BLaER1 treated with 17β-estradiol and CSF1 and Interleukin-3, amounts not matched to agents 10 nM and 100 nM (cell line): ENCODE measurements at regions not wholly inside any gene's neighbourhood (a gene's known extent, or its start where the extent isn't known, plus 50 kb on each side); places are given as distances from the start of the nearest gene placed in this dataset.
A peak's percentile ranks its signal among the peaks of the same experiment; 100 is the strongest.

Experiments used
- H3K27ac ChIP-seq, 11 experiments: shearing (Covaris generic); formaldehyde crosslinking; 2 replicates each; pipeline ENCODE4 v1.8.1; 2022
- H3K27me3 ChIP-seq, 11 experiments: shearing (Covaris generic); formaldehyde crosslinking; 2 replicates each; pipeline ENCODE4 v1.8.1; 2022
- H3K36me3 ChIP-seq, 11 experiments: shearing (Covaris generic); formaldehyde crosslinking; 2 replicates each; pipeline ENCODE4 v1.8.1; 2022
- H3K4me1 ChIP-seq, 10 experiments: shearing (Covaris generic); formaldehyde crosslinking; 2 replicates each; pipeline ENCODE4 v1.8.1; 2022
- H3K4me2 ChIP-seq, 11 experiments: shearing (Covaris generic); formaldehyde crosslinking; 2 replicates each; pipeline ENCODE4 v1.8.1; 2022
- H3K4me3 ChIP-seq, 10 experiments: shearing (Covaris generic); formaldehyde crosslinking; 2 replicates each; pipeline ENCODE4 v1.8.1; 2022
- H3K9ac ChIP-seq, 11 experiments: shearing (Covaris generic); formaldehyde crosslinking; 2 replicates each; pipeline ENCODE4 v1.8.1; 2022
- H3K9me3 ChIP-seq, 11 experiments: shearing (Covaris generic); formaldehyde crosslinking; replicated peaks in 1 of 11; 2 replicates each; pipeline ENCODE4 v1.8.1; 2022
- H4K20me1 ChIP-seq, 11 experiments: shearing (Covaris generic); formaldehyde crosslinking; 2 replicates each; pipeline ENCODE4 v1.8.1; 2022
- Cebpa-rat ChIP-seq, 11 experiments: shearing (Covaris generic); IDR thresholded peaks; 2 replicates each; pipeline ENCODE4 v1.8.1; 2022

- H3K4me2 ChIP-seq, result peak overlapping the region in 2 of 11 experiments; percentile 9 to 23; a peak in 4 of 22 replicates
- H3K36me3 ChIP-seq, result no peaks in the 10 kb centered on the region
These were observed 151.7 kb upstream of the NR5A2 start for GRCh38 chr1:199875856-199876255.

GRCh38 chr1:199877526-199878384 is 149.8 kb upstream of the NR5A2 start:
- Histone ChIP-seq H3K4me1 (peaks cover 0 to 25% (median 20%) of the 10 kb centered on the region in 10 experiments; a peak in 11 of 20 replicates), H3K9me3 (peaks cover 0 to 18% (median 8%) of the 10 kb centered on the region in 11 experiments; a peak in 16 of 22 replicates), H3K9ac (no peak overlapping the region), H3K36me3 (no peaks in the 10 kb centered on the region), H3K4me3 (no peak overlapping the region), H3K27me3 (no peaks in the 10 kb centered on the region), H4K20me1 (no peaks in the 10 kb centered on the region), H3K4me2 (peak overlapping the region in 6 of 11 experiments; percentile 31 to 57 (median 46); a peak in 9 of 22 replicates), H3K27ac (0 out of 22 replicates have a peak overlapping the region, but pooled peaks of 1 of the 11 experiments have one; percentile 12)
- TF ChIP-seq Cebpa-rat (IDR thresholded peaks at IDR 0.05), result no peak

More at GRCh38 chr1:199875856-199876255, 151.7 kb upstream of the NR5A2 start:
- TF ChIP-seq Cebpa-rat (IDR thresholded peaks at IDR 0.05), result no peak
- H3K4me3 ChIP-seq, result no peak overlapping the region
- no peak overlapping the region for H3K27ac ChIP-seq
- no peak overlapping the region for H3K9ac ChIP-seq
- H3K27me3 ChIP-seq, result no peaks in the 10 kb centered on the region
- peaks cover 0 to 18% (median 8%) of the 10 kb centered on the region in 11 experiments; a peak in 16 of 22 replicates for H3K9me3 ChIP-seq
- H4K20me1 ChIP-seq, result no peaks in the 10 kb centered on the region
- H3K4me1 ChIP-seq, result peaks cover 0 to 25% (median 20%) of the 10 kb centered on the region in 10 experiments; a peak in 11 of 20 replicates

GRCh38 chr1:199878823-199879222 is 148.7 kb upstream of the NR5A2 start:
- TF ChIP-seq Cebpa-rat (IDR thresholded peaks at IDR 0.05), result no peak
- Histone ChIP-seq H3K4me1 (peaks cover 0 to 25% (median 20%) of the 10 kb centered on the region in 10 experiments; a peak in 11 of 20 replicates), H3K4me2 (peak overlapping the region in 4 of 11 experiments; percentile 38 to 57 (median 48); a peak in 6 of 22 replicates), H3K4me3 (no peak overlapping the region), H4K20me1 (no peaks in the 10 kb centered on the region), H3K27ac (0 out of 22 replicates have a peak overlapping the region, but pooled peaks of 1 of the 11 experiments have one; percentile 22), H3K9ac (no peak overlapping the region), H3K27me3 (no peaks in the 10 kb centered on the region), H3K9me3 (peaks cover 0 to 18% (median 8%) of the 10 kb centered on the region in 11 experiments; a peak in 16 of 22 replicates), H3K36me3 (no peaks in the 10 kb centered on the region)

- no peak overlapping the region for H3K4me2 ChIP-seq
- no peaks in the 10 kb centered on the region for H3K36me3 ChIP-seq
- H3K27ac ChIP-seq, result no peak overlapping the region
- H3K4me1 ChIP-seq, result no peaks in the 10 kb centered on the region
- TF ChIP-seq Cebpa-rat (IDR thresholded peaks at IDR 0.05), result no peak
- no peak overlapping the region for H3K9ac ChIP-seq
- no peaks in the 10 kb centered on the region for H3K27me3 ChIP-seq
- H3K9me3 ChIP-seq, result no peaks in the 10 kb centered on the region
- H3K4me3 ChIP-seq, result no peak overlapping the region
- no peaks in the 10 kb centered on the region for H4K20me1 ChIP-seq
These were observed 128.9 kb upstream of the NR5A2 start for GRCh38 chr1:199898654-199899053.

GRCh38 chr1:199901341-199901740 is 126.2 kb upstream of the NR5A2 start:
- no peak for TF ChIP-seq Cebpa-rat (IDR thresholded peaks at IDR 0.05)
- H3K4me3 ChIP-seq, result no peak overlapping the region
- no peak overlapping the region for H3K4me2 ChIP-seq
- no peak overlapping the region for H3K27ac ChIP-seq
- H3K4me1 ChIP-seq, result no peaks in the 10 kb centered on the region
- peaks cover 0 to 7% (median 0%) of the 10 kb centered on the region in 11 experiments; a peak in 1 of 22 replicates for H3K9me3 ChIP-seq
- H3K27me3 ChIP-seq, result no peaks in the 10 kb centered on the region
- H3K9ac ChIP-seq, result no peak overlapping the region
- H3K36me3 ChIP-seq, result no peaks in the 10 kb centered on the region
- no peaks in the 10 kb centered on the region for H4K20me1 ChIP-seq

- Histone ChIP-seq H3K27ac (no peak overlapping the region), H3K9ac (no peak overlapping the region), H3K27me3 (no peaks in the 10 kb centered on the region), H3K4me3 (no peak overlapping the region), H3K36me3 (no peaks in the 10 kb centered on the region), H3K4me2 (no peak overlapping the region), H4K20me1 (no peaks in the 10 kb centered on the region), H3K9me3 (peaks cover 0 to 7% (median 0%) of the 10 kb centered on the region in 11 experiments; a peak in 1 of 22 replicates), H3K4me1 (no peaks in the 10 kb centered on the region)
- TF ChIP-seq Cebpa-rat (IDR thresholded peaks at IDR 0.05), result no peak
These were observed 120.1 kb upstream of the NR5A2 start for GRCh38 chr1:199907361-199907760.

GRCh38 chr1:199909137-199909536 is 118.4 kb upstream of the NR5A2 start:
- no peak for TF ChIP-seq Cebpa-rat (IDR thresholded peaks at IDR 0.05)
- no peaks in the 10 kb centered on the region for H3K4me1 ChIP-seq
- no peak overlapping the region for H3K4me3 ChIP-seq
- no peak overlapping the region for H3K9ac ChIP-seq
- H3K27ac ChIP-seq, result no peak overlapping the region
- H3K36me3 ChIP-seq, result no peaks in the 10 kb centered on the region
- no peaks in the 10 kb centered on the region for H3K27me3 ChIP-seq
- peaks cover 0 to 7% (median 0%) of the 10 kb centered on the region in 11 experiments; a peak in 1 of 22 replicates for H3K9me3 ChIP-seq
- no peak overlapping the region for H3K4me2 ChIP-seq
- H4K20me1 ChIP-seq, result no peaks in the 10 kb centered on the region

GRCh38 chr1:199913318-199913717 is 114.2 kb upstream of the NR5A2 start:
- H3K4me2 ChIP-seq, result no peak overlapping the region
- no peaks in the 10 kb centered on the region for H3K27me3 ChIP-seq
- no peak overlapping the region for H3K4me3 ChIP-seq
- no peaks in the 10 kb centered on the region for H3K4me1 ChIP-seq
- H3K36me3 ChIP-seq, result no peaks in the 10 kb centered on the region
- no peaks in the 10 kb centered on the region for H3K9me3 ChIP-seq
- no peak for TF ChIP-seq Cebpa-rat (IDR thresholded peaks at IDR 0.05)
- no peaks in the 10 kb centered on the region for H4K20me1 ChIP-seq
- H3K27ac ChIP-seq, result no peak overlapping the region
- no peak overlapping the region for H3K9ac ChIP-seq

- Histone ChIP-seq H3K4me1 (no peaks in the 10 kb centered on the region), H3K9ac (no peak overlapping the region), H3K27ac (no peak overlapping the region), H3K4me3 (no peak overlapping the region), H3K36me3 (no peaks in the 10 kb centered on the region), H4K20me1 (no peaks in the 10 kb centered on the region), H3K9me3 (no peaks in the 10 kb centered on the region), H3K27me3 (no peaks in the 10 kb centered on the region), H3K4me2 (no peak overlapping the region)
- TF ChIP-seq Cebpa-rat (IDR thresholded peaks at IDR 0.05), result no peak
These were observed 113.0 kb upstream of the NR5A2 start for GRCh38 chr1:199914546-199914945.
